PC-3 (cell line): ENCODE measurements at regions not wholly inside any gene's neighbourhood (a gene's known extent, or its start where the extent isn't known, plus 50 kb on each side); places are given as distances from the start of the nearest gene placed in this dataset.

ENCODE experiments used
- EZH2phosphoT487 ChIP-seq: fragments of 300-600 bp; sonication (generic); IDR thresholded peaks from 2 replicates; pipeline ENCODE4 v1.6.1; 2018; ENCODE audit warnings: mild to moderate bottlenecking, antibody characterized with exemption, low read length, borderline replicate concordance
- TF ChIP-seq, protein P1 (sequence below): fragments of 300-600 bp; sonication (generic); conservative IDR thresholded peaks from 2 replicates; pipeline ENCODE4 v1.5.1; 2017; ENCODE audit warnings: antibody characterized with exemption, low read depth, mild to moderate bottlenecking, low read length

GRCh38 chr2:62309081-62309464, 113.2 kb downstream of the B3GNT2 start:
- TF ChIP-seq, protein P1, sequence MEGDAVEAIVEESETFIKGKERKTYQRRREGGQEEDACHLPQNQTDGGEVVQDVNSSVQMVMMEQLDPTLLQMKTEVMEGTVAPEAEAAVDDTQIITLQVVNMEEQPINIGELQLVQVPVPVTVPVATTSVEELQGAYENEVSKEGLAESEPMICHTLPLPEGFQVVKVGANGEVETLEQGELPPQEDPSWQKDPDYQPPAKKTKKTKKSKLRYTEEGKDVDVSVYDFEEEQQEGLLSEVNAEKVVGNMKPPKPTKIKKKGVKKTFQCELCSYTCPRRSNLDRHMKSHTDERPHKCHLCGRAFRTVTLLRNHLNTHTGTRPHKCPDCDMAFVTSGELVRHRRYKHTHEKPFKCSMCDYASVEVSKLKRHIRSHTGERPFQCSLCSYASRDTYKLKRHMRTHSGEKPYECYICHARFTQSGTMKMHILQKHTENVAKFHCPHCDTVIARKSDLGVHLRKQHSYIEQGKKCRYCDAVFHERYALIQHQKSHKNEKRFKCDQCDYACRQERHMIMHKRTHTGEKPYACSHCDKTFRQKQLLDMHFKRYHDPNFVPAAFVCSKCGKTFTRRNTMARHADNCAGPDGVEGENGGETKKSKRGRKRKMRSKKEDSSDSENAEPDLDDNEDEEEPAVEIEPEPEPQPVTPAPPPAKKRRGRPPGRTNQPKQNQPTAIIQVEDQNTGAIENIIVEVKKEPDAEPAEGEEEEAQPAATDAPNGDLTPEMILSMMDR = no peak
- no peak for TF ChIP-seq EZH2phosphoT487
